GM12864 (cell line): ENCODE measurements at regions not wholly inside any gene's neighbourhood (a gene's known extent, or its start where the extent isn't known, plus 50 kb on each side); places are given as distances from the start of the nearest gene placed in this dataset.

Source experiments
- DNase-seq: peaks from one replicate; pipeline ENCODE4 v3.0.0-alpha.2; 2011; ENCODE audit warnings: low read depth
- H3K4me3 ChIP-seq: 2 replicates; pipeline ENCODE4 v1.5.1; 2011; ENCODE audit warnings: mild to moderate bottlenecking, low read depth, low read length, control low read depth
- CTCF ChIP-seq: IDR thresholded peaks from 2 replicates; pipeline ENCODE4 v1.5.1; 2011; ENCODE audit warnings: low read depth, mild to moderate bottlenecking, moderate library complexity, low read length, control low read depth, inconsistent platforms; ENCODE audit errors: missing control alignments

GRCh38 chr18:24825397-24825796 lies 365.0 kb downstream of the HRH4 start:
- TF ChIP-seq CTCF, result no peak
- no peak overlapping the region for H3K4me3 ChIP-seq
- no peak for DNase-seq

- no peak for DNase-seq
- TF ChIP-seq CTCF, result no peak
- no peak overlapping the region for H3K4me3 ChIP-seq
Observed at GRCh38 chr18:24826605-24827004, 366.2 kb downstream of the HRH4 start.

GRCh38 chr18:24827501-24827900 lies 367.1 kb downstream of the HRH4 start:
- no peak for DNase-seq
- no peak for TF ChIP-seq CTCF
- no peak overlapping the region for H3K4me3 ChIP-seq

- no peak for DNase-seq
- TF ChIP-seq CTCF, result no peak
Observed at GRCh38 chr18:24831081-24831480, 370.6 kb downstream of the HRH4 start.

GRCh38 chr18:24831871-24832665 lies 371.6 kb downstream of the HRH4 start:
- TF ChIP-seq CTCF, result no peak
- no peak for DNase-seq
- H3K4me3 ChIP-seq, result no peak overlapping the region

More at GRCh38 chr18:24831081-24831480, 370.6 kb downstream of the HRH4 start:
- H3K4me3 ChIP-seq, result no peak overlapping the region

GRCh38 chr18:24835751-24836150 lies 375.3 kb downstream of the HRH4 start:
- DNase-seq, result no peak
- H3K4me3 ChIP-seq, result no peak overlapping the region
- TF ChIP-seq CTCF, result no peak

- no peak for DNase-seq
- no peak for TF ChIP-seq CTCF
Observed at GRCh38 chr18:24837066-24837465, 376.6 kb downstream of the HRH4 start.

More at GRCh38 chr18:24837066-24837465, 376.6 kb downstream of the HRH4 start:
- no peak overlapping the region for H3K4me3 ChIP-seq
